GM21528 (cell line): ENCODE measurements at regions not wholly inside any gene's neighbourhood (a gene's known extent, or its start where the extent isn't known, plus 50 kb on each side); places are given as distances from the start of the nearest gene placed in this dataset.
"Not testable (repeated sequence)": the region's sequence is repeated elsewhere in the genome, so short reads cannot be mapped to it uniquely, and the experiment has no call there.

Experiments used
- ATAC-seq: cut with Tn5 transposase; IDR thresholded peaks from one replicate; pipeline ENCODE4 v1.9.1; 2021; ENCODE audit warnings: mild to moderate bottlenecking, moderate library complexity; ENCODE audit not compliant: unreplicated experiment, low FRiP score

DNA sequence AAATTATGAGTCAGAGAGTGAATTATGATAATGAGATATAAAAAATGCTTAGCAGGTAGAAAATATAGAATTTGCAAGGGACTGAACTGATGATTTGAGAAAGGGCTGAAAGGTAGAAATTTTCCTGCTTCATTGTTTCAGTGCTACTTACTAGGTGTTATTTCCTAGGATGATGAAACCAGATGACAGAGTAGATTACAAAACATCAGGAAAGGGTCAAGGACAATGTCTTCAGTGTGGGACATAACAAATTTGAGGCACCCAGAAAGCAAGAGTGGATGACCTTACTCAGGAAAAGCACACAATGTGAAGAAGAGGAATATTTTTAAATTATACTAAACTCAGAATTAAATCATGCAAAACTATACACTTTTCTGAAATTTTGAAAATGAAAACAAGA is 102.1 kb downstream of the SHCBP1 start:
- no peak for ATAC-seq

DNA sequence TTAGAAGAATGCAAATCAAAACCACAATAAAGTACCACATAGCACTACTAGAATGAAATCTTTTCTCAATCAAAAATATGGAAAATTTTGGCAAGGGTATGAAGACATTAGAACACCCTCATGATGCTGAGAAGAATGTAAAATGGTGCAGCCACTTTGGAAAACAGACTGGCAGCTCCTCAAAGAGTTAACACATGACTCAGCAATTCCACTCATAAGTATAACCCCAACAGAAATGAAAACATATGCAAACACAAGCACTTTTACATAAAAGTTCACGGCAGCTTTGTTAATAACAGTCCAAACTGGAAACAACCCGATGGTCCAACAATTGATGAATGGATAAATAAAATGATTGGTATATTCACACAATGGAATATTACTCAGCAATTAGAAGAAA is 124.5 kb downstream of the SHCBP1 start:
- ATAC-seq: no peak

DNA sequence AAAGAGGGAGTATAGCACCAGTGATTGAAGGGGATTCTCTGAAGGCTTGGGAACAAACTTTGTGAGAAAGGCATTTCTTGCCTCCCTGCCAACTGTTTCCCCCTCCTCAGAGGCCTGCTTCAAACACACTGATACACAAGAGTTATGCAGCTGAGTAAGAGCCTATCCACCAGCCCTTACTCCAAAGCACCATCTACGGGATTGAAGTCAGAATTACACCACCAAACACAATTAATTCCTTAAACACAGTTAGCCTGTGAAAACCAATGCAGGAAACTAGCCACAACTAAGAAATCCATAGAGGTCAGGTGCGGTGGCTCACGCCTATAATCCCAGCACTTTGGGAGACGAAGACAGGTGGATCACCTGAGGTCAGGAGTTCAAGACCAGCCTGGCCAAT is 138.3 kb downstream of the SHCBP1 start:
- no peak for ATAC-seq

DNA sequence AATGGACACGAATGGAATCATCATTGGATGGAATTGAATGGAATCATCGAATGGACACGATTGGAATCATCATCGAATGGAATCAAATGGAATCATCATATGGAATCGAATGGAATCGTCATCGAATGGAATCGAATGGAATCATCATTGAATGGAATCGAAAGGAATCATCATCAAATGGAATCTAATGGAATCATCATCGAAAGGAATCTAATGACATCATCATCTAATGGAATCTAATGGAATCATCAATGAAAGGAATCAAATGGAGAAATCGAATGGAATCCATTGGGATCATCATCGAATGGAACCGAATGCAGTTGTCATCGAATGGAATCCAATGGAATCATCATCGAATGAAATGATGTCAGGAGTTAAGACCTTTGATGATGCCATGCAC is 154.9 kb downstream of the SHCBP1 start:
- ATAC-seq: no peak

DNA sequence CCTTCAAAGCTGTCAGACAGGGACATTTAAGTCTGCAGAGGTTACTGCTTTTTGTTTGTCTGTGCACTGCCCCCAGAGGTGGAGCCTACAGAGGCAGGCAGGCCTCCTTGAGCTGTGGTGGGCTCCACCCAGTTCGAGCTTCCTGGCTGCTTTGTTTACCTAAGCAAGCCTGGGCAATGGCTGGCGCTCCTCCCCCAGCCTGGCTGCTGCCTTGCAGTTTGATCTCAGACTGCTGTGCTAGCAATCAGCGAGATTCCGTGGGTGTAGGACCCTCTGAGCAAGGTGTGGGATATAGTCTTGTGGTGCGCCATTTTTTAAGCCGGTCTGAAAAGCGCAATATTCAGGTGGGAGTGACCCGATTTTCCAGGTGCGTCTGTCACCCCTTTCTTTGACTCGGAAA is 166.4 kb downstream of the SHCBP1 start:
- not testable (repeated sequence) for ATAC-seq

DNA sequence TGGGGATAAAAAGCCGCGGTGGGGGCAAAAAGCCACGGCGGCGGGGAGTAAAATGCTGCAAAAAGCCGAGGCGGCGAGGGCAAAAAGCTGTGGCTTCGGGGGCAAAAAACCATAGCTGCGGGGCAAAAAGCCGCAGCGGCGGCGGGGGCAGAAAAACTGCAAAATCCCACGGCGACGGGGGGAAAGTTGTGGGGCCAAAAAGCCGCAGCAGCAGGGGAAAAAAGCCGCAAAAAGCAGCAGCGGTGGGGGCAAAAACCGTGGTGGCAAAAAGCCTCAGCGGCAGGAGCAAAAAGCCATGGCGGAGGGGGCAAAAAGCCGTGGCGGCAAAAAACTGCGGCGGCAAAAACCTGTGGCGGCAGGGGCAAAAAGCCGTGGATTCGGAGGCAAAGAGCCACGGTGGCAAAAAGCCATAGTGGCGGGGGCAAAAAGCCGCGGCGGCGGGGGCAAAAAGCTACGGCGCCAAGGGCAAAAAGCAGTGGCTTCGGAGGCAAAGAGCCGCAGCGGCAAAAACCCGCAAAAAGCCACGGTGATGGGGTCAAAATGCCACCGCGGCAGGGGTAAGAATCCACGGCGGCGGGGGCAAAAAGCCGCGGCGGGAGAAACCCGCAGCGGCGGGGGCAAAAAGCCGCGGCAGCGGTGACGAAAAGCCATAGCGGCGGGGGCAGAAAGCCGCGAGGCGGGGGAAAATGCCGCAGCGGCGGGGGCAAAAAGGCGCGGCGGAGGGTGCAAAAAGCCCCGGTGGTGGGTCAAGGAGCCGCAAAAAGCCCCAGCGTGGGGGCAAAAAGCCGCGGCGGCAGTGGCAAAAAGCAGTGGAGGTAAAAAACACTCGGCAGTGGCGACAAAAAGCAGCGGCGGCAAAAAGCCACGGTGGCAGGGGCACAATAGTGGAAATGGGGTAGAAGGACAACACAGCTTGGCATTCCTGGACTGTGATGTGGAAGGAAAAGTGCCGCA is 192.8 kb downstream of the SHCBP1 start:
- no peak for ATAC-seq

DNA sequence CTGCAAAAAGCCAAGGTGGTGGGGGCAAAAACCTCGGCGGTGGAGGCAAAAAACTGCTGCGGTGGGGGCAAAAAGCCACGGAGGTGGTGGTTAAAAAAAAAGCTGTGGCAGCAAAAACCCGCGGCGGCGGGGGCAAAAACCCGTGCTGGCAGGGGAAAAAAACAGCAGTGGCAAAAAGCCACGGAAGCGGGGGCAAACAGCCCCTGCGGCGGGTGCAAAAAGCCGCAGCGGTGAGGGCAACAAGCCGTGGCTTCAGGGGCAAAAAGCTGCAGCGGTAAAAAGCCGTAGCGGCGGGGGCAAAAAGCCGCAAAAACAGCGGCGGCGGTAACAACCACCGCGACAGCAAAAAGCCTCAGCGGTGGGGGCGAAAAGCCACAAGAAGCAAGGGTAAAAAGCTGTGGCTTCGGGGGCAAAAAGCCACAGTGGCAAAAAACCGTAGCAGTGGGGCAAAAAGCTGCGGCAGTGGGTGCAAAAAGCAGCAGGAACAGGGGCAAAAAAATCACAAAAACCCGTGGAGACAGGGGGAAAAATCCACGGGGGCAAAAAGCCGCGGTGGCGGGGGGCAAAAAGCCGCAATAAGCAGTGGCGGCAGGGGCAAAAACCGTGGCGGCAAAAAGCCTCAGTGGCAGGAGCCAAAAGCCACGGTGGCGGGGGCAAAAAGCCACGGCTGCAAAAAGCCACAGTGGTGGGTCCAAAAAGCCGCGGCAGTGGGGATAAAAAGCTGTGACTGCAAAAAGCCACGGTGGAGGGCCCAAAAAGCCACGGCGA is 193.7 kb downstream of the SHCBP1 start:
- no peak for ATAC-seq

DNA sequence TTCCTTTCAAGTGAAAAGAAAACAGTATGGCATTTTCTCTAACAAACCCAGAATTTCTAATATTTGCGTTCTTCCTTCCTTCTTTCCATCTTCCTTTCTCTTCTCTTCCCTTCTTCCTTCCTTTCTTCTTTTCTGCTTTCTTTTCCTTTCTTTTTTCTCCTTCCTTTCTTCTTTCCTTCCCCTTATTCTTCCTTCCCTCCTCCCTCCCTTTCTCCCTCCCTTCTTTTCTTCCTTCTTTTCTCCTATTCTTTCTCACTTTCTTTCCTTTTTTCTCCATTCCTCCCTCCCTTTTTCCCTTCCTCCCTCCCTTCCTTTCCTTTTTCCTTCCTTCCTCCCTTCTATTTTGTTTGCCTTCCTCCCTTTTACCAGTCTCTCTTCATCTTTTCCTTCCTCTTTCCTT is 194.8 kb downstream of the SHCBP1 start:
- ATAC-seq: no peak

DNA sequence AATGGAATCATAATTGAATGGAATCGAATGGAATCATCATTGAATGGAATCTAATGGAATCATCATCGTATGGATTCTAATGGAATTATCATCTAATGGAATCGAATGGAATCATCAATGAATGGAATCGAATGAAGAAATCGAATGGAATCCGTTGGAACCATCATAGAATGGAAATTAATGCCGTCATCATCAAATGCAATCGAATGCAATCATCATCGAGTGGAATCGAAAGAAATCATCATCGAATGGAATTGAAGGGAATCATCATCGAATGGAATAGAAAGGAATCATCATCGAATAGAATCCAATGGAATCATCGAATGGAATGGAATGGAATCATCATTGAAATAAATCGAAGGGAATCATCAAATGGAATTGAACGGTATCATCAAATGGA is 217.2 kb downstream of the SHCBP1 start:
- no peak for ATAC-seq

DNA sequence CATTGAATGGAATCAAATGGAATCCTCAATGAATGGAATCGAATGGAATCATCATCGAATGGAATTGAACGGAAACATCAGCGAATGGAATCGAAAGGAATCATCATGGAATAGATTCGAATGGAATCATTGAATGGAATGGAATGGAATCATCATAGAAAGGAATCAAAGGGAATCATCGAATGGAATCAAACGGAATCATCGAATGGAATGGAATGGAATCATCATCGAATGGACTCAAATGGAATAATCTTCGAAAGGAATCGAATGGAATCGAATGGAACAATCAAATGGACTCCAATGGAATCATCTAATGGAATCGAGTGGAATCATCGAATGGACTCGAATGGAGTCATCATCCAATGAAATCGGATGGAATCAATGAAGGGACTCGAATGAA is 222.6 kb downstream of the SHCBP1 start:
- ATAC-seq: not testable (repeated sequence)

DNA sequence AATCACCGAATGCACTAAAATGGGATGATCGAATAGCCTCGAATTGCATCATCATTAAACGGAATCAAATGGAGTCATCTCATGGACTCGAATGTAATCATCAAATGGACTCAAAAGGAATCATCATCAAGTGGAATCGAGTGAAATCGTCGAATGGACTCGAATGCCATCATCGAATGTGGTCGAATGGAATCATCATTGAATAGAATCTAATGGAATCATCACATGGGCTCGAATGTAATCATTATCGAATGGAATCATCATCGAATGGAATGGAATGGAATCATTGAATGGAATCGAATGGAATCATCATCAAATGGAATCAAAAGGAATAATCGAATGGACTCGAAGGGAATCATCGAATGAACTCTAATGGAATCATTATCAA is 224.3 kb downstream of the SHCBP1 start:
- not testable (repeated sequence) for ATAC-seq

DNA sequence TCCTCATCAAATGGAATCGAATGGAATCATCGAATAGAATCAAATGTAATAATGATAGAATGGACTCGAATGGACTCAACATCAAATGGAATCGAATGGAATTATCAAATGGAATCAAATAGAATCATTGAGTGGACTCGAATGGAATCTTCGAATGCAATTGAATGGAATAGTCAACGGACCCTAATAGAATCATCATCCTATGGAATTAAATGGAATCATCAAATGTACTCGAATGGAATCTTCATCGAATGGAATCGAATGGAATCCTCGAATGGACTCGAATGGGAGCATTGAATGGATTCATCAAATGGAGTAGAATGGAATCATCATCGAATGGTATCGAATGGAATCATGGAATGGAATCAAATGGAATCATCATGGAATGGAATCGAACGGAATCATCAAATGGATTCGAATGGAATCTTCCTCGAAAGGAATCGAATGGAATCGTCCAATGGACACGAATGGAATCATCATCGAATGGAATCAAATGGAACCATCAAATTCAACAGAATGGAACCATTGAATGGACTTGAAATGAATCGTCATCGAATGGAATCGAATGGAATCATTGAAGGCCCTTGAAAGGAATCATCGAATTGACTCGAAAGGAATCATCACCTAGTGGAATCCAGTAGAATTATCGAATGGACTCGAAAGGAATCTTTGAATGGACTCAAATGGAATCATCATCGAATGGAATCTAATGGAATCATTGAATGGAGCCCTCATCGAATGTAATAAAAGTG is 224.9 kb downstream of the SHCBP1 start:
- not testable (repeated sequence) for ATAC-seq

DNA sequence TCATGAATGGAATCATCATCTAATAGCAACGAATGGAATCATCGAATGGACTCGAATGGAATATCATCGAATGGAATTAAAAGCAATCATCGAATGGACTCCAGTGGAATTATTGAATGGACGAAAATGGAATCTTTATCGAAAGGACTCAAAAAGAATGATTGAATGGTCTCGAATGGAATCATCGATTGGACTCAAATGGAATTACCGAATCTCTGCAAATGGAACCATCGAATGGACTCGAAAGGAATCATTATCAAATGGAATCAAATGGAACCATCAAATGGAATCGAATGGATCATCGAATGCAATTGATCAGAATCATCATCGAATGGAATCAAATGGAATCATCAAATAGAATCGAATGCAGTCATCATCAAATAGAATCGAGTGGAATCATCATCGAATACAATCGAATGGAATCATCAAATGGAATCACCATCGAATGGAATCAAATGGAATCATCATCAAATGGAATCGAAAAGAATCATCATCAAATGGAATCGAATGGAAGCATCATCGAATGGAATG is 225.7 kb downstream of the SHCBP1 start:
- ATAC-seq: not testable (repeated sequence)

DNA sequence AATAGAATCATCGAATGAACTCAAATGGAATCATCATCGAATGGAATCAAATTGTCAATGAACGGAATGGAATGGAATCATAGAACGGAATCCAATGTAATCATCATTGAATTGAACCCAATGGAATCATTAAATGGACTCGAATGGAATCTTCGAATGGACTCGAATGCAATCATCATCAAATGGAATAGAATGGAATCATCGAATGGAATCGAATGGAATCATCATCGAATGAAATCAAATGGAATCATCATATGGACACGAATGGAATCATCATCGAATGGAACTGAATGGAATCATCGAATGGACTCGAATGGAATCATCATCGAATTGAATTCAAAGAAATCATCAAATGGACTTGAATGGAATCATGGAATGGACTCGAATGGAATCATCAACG is 226.2 kb downstream of the SHCBP1 start:
- not testable (repeated sequence) for ATAC-seq

DNA sequence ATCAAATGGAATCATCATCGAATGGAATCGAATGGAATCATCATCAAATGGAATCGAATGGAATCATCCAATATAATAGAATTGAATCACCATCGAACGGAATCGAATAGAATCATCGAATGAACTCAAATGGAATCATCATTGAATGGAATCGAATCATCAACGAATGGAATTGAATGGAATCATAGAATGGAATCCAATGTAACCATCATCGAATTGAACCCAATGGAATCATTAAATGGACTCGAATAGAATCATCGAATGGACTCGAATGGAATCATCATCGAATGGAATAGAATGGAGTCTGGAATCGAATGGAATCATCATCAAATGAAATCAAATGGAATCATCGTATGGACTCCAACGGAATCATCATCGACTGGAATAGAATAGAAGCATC is 227.0 kb downstream of the SHCBP1 start:
- not testable (repeated sequence) for ATAC-seq

DNA sequence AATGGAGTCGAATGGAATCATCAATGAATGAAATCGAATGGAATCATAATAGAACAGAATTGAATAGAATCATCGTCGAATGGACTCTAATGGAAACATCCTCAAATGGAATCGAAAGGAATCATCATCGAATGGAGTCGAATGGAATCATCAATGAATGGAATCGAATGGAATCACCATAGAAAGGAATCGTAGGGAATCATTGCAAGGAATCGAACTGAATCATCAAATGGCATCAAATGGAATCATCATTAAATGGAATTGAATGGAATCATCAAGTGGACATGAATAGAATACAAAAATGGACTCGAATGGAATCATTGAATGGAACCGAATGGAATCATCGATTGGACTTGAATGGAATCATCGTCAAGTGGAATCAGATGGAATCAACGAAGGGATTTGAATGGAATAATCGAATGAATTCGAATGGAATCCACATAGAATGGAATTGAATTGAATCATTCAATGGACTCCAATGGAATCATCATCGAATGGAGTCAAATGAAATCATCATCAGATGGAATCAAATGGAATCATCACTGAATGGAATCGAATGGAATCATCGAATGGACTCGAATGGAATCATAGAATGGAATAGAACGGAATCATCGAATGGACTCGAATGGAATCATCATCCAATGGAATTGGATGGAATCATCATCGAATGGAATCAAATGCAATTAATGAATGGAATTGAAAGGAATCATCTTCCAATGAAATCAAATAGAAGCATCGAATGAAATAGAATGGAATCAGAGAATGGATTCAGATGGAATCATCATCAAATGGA is 228.1 kb downstream of the SHCBP1 start:
- not testable (repeated sequence) for ATAC-seq

DNA sequence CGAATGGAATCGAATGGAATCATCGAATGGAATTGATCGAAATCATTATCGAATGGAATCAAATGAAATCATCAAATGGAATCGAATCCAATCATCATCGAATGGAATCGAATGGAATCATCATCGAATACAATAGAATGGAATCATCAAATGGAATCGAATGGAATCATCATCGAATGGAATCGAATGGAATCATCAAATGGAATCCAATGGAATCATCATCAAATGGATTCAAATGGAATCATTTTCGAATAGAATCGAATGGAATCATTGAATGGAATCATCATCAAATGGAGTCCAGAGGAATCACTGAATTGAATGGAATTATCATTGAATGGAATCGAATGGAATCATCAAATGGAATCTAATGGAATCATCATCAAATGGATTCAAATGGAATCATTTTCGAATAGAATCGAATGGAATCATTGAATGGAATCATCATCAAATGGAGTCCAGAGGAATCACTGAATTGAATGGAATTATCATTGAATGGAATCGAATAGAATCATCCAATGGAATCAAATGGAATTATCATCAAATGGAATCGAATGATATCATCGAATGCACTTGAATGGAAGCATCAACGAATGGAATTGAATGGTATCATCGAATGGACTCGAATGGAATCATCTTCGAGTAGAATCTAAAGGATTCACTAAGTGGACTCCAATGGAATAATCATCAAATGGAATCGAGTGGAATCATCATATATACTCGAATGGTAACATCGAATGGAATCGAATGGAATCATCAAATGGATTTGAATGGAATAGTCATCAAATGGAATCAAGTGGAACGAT is 230.3 kb downstream of the SHCBP1 start:
- not testable (repeated sequence) for ATAC-seq

DNA sequence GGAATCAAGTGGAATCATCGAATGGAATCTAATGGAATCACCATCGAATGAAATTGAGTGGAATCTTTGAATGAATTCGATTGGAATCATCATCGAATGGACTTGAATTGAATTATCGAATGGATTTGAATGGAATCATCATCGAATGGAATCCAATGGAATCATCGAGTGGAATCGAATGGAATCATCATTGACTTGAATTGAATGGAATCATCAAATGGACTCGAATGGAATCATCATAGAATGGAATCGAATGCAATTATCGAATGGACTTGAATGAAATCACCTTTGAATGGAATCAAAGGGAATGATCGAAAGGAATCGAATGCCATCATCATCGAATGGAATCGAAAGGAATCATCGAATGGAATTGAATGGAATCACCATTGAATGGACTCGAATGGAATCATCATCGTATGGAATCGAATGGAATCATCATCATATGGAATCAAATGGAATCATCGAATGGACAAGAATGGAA is 231.6 kb downstream of the SHCBP1 start:
- ATAC-seq: not testable (repeated sequence)
